ENCODE measurements at regions not wholly inside any gene's neighbourhood (a gene's known extent, or its start where the extent isn't known, plus 50 kb on each side); places are given as distances from the start of the nearest gene placed in this dataset.

GRCh38 chr6:137737836-137738596, 129.0 kb upstream of the TNFAIP3 start:
- no peak for DNase-seq

GRCh38 chr6:137738931-137739504, 128.0 kb upstream of the TNFAIP3 start:
- no peak for DNase-seq

- no peak for DNase-seq
Measured at GRCh38 chr6:137739544-137739943, 127.5 kb upstream of the TNFAIP3 start.

- no peak for DNase-seq
Measured at GRCh38 chr6:137740091-137740755, 126.8 kb upstream of the TNFAIP3 start.

GRCh38 chr6:137740967-137741761, 125.9 kb upstream of the TNFAIP3 start:
- no peak for DNase-seq

- DNase-seq, result no peak
Measured at GRCh38 chr6:137743493-137743892, 123.6 kb upstream of the TNFAIP3 start.

- DNase-seq, result no peak
Measured at GRCh38 chr6:137744877-137745276, 122.2 kb upstream of the TNFAIP3 start.

- no peak for DNase-seq
Measured at GRCh38 chr6:137745321-137745720, 121.7 kb upstream of the TNFAIP3 start.

- no peak for DNase-seq
Measured at GRCh38 chr6:137746264-137746663, 120.8 kb upstream of the TNFAIP3 start.

- no peak for DNase-seq
Measured at GRCh38 chr6:137749696-137750211, 117.3 kb upstream of the TNFAIP3 start.

GRCh38 chr6:137750297-137750696, 116.8 kb upstream of the TNFAIP3 start:
- DNase-seq, result no peak

GRCh38 chr6:137751768-137752560, 115.1 kb upstream of the TNFAIP3 start:
- DNase-seq, result no peak

GRCh38 chr6:137754366-137754765, 112.7 kb upstream of the TNFAIP3 start:
- DNase-seq, result no peak

- DNase-seq, result no peak
Measured at GRCh38 chr6:137754866-137755265, 112.2 kb upstream of the TNFAIP3 start.

GRCh38 chr6:137755284-137755683, 111.8 kb upstream of the TNFAIP3 start:
- DNase-seq, result no peak

- no peak for DNase-seq
Measured at GRCh38 chr6:137756788-137757187, 110.3 kb upstream of the TNFAIP3 start.

GRCh38 chr6:137758661-137759060, 108.4 kb upstream of the TNFAIP3 start:
- DNase-seq, result no peak

GRCh38 chr6:137759624-137760023, 107.4 kb upstream of the TNFAIP3 start:
- no peak for DNase-seq

- no peak for DNase-seq
Measured at GRCh38 chr6:137761072-137761471, 106.0 kb upstream of the TNFAIP3 start.

GRCh38 chr6:137761487-137761886, 105.6 kb upstream of the TNFAIP3 start:
- no peak for DNase-seq

- DNase-seq, result peak; percentile 30
Measured at GRCh38 chr6:137762168-137763090, 104.6 kb upstream of the TNFAIP3 start.

All from CD4-positive, alpha-beta T cell treated with Interleukin-12 subunit alpha and Interleukin-12 subunit beta, for 1 hour (primary cell).